ENCODE measurements at regions not wholly inside any gene's neighbourhood (a gene's known extent, or its start where the extent isn't known, plus 50 kb on each side); places are given as distances from the start of the nearest gene placed in this dataset.

GRCh38 chr3:89867286-89867685, 759.9 kb downstream of the EPHA3 start:
- ChIA-PET CTCF (ENCODE audit: low intra/inter-chr PET ratio) (no interaction called here), POLR2A (no interaction called here)
- FAIRE-seq: no peak
- H3K9me3 ChIP-seq (replicated peaks; ENCODE audit: control insufficient read depth, insufficient read depth, low read depth, low read length): no peaks in the 10 kb centered on the region
- H3K79me2 ChIP-seq (ENCODE audit: control insufficient read depth, insufficient read depth, low read length): no peaks in the 10 kb centered on the region
- no peaks in the 10 kb centered on the region for H3K4me1 ChIP-seq (replicated peaks in 1 of 2; ENCODE audit: control insufficient read depth in 2 of 2, insufficient read depth in 2 of 2, low read length in 2 of 2)
- H3K4me3 ChIP-seq: no peak overlapping the region
- no peaks in the 10 kb centered on the region for H3K9me1 ChIP-seq (ENCODE audit: control insufficient read depth, insufficient read depth, low read length)
- H3K27me3 ChIP-seq (ENCODE audit: control insufficient read depth in 2 of 2, insufficient read depth in 2 of 2, low read length in 2 of 2): no peaks in the 10 kb centered on the region
- H4K20me1 ChIP-seq (replicated peaks; ENCODE audit: control insufficient read depth, insufficient read depth, low read length): no peaks in the 10 kb centered on the region
- in situ Hi-C loops (cut with MboI) (no loop called here), intact Hi-C loops (cut with micrococcal nuclease) (no loop called here)
- H3K27ac ChIP-seq (ENCODE audit: extremely low read depth, low read depth, low read length): no peak overlapping the region
- ATAC-seq: no peak
- no TSS peak for BruUV-seq (replicated peaks)
- 0% methylated on average over 1 of the region's 1 CpG for WGBS (ENCODE audit: insufficient coverage, low coverage, missing lambda C conversion rate)
- H2AFZ ChIP-seq (ENCODE audit: low read depth, low read length): no peak overlapping the region
- DNase-seq (ENCODE audit: extremely low read depth in 1 of 4, low spot score in 3 of 4): no peak
- no peaks in the 10 kb centered on the region for H3K36me3 ChIP-seq (ENCODE audit: control insufficient read depth, insufficient read depth, low read length)
- H3K9ac ChIP-seq (ENCODE audit: insufficient read depth in 1 of 2, low read depth in 2 of 2, low read length in 2 of 2): no peak overlapping the region
- no peak overlapping the region for H3K4me2 ChIP-seq (ENCODE audit: insufficient read depth, low read length)
- TF ChIP-seq FOXP1 (CRISPR knock-in tag; IDR thresholded peaks at IDR 0.05): no peak
- TF ChIP-seq, protein P1, sequence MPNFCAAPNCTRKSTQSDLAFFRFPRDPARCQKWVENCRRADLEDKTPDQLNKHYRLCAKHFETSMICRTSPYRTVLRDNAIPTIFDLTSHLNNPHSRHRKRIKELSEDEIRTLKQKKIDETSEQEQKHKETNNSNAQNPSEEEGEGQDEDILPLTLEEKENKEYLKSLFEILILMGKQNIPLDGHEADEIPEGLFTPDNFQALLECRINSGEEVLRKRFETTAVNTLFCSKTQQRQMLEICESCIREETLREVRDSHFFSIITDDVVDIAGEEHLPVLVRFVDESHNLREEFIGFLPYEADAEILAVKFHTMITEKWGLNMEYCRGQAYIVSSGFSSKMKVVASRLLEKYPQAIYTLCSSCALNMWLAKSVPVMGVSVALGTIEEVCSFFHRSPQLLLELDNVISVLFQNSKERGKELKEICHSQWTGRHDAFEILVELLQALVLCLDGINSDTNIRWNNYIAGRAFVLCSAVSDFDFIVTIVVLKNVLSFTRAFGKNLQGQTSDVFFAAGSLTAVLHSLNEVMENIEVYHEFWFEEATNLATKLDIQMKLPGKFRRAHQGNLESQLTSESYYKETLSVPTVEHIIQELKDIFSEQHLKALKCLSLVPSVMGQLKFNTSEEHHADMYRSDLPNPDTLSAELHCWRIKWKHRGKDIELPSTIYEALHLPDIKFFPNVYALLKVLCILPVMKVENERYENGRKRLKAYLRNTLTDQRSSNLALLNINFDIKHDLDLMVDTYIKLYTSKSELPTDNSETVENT (CRISPR knock-in tag; IDR thresholded peaks at IDR 0.05): no peak
- TF ChIP-seq, protein P2, sequence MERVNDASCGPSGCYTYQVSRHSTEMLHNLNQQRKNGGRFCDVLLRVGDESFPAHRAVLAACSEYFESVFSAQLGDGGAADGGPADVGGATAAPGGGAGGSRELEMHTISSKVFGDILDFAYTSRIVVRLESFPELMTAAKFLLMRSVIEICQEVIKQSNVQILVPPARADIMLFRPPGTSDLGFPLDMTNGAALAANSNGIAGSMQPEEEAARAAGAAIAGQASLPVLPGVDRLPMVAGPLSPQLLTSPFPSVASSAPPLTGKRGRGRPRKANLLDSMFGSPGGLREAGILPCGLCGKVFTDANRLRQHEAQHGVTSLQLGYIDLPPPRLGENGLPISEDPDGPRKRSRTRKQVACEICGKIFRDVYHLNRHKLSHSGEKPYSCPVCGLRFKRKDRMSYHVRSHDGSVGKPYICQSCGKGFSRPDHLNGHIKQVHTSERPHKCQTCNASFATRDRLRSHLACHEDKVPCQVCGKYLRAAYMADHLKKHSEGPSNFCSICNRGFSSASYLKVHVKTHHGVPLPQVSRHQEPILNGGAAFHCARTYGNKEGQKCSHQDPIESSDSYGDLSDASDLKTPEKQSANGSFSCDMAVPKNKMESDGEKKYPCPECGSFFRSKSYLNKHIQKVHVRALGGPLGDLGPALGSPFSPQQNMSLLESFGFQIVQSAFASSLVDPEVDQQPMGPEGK (CRISPR knock-in tag; IDR thresholded peaks at IDR 0.05; ENCODE audit: borderline replicate concordance): no peak
- no peak for TF ChIP-seq NCOA2 (IDR thresholded peaks at IDR 0.05; ENCODE audit: partially characterized antibody in 2 of 2)
- no peak for TF ChIP-seq CREBBP (IDR thresholded peaks at IDR 0.05; ENCODE audit: low read depth, low read length)
- no peak for TF ChIP-seq ETS1 (conservative IDR thresholded peaks at IDR 0.05; ENCODE audit: control insufficient read depth, low read depth, low read length)
- no peak for TF ChIP-seq FOXK2 (conservative IDR thresholded peaks at IDR 0.05 in 1 of 2, IDR thresholded peaks at IDR 0.05 in 1 of 2; ENCODE audit: low read depth in 2 of 2)
- no peak for TF ChIP-seq RB1 (IDR thresholded peaks at IDR 0.05; ENCODE audit: low read depth)
- no peak for TF ChIP-seq ZNF449 (CRISPR knock-in tag; IDR thresholded peaks at IDR 0.05)
- TF ChIP-seq ZNF699 (CRISPR knock-in tag; IDR thresholded peaks at IDR 0.05; ENCODE audit: insufficient replicate concordance): no peak
- TF ChIP-seq ZNF740 (CRISPR knock-in tag; IDR thresholded peaks at IDR 0.05): no peak
- TF ChIP-seq ZNF740 (tag; IDR thresholded peaks at IDR 0.05): no peak
- TF ChIP-seq HCFC1 (IDR thresholded peaks at IDR 0.05; ENCODE audit: low read depth, low read length): no peak
- no peak for TF ChIP-seq ZNF263 (CRISPR knock-in tag; IDR thresholded peaks at IDR 0.05; ENCODE audit: borderline replicate concordance)
- TF ChIP-seq ZNF584 (CRISPR knock-in tag; IDR thresholded peaks at IDR 0.05; ENCODE audit: low read depth): no peak
